H1 (cell line): ENCODE measurements at regions not wholly inside any gene's neighbourhood (a gene's known extent, or its start where the extent isn't known, plus 50 kb on each side); places are given as distances from the start of the nearest gene placed in this dataset.

Source experiments
- CBX5 ChIP-seq: fragments of 300-800, 300-1000 bp; sonication (generic); IDR thresholded peaks from 2 replicates; pipeline ENCODE4 v1.7.1; 2016; ENCODE audit warnings: antibody characterized with exemption, low read length, low read depth
- CEBPB ChIP-seq: IDR thresholded peaks from 2 replicates; pipeline ENCODE4 v1.6.1; 2012; ENCODE audit warnings: low read depth, low read length
- CHD2 ChIP-seq: IDR thresholded peaks from 2 replicates; pipeline ENCODE4 v1.6.1; 2012; ENCODE audit warnings: low read length, improper control_type of control experiment
- GABPA ChIP-seq: IDR thresholded peaks from 2 replicates; pipeline ENCODE4 v1.6.1; 2011; ENCODE audit warnings: mild to moderate bottlenecking, low read length, moderate library complexity, borderline replicate concordance; ENCODE audit not compliant: insufficient read depth
- USF2 ChIP-seq: IDR thresholded peaks from 2 replicates; pipeline ENCODE4 v1.6.1; 2011; ENCODE audit warnings: low read length, improper control_type of control experiment

GRCh38 chr1:214122110-214122509 is 134.3 kb downstream of the PROX1 start (continued):
- TF ChIP-seq USF2 = no peak
- TF ChIP-seq CBX5 = no peak
- TF ChIP-seq CHD2 = no peak
- no peak for TF ChIP-seq GABPA
- TF ChIP-seq CEBPB = no peak
